NCI-H774 (cell line): ENCODE measurements at regions not wholly inside any gene's neighbourhood (a gene's known extent, or its start where the extent isn't known, plus 50 kb on each side); places are given as distances from the start of the nearest gene placed in this dataset.
A peak's percentile ranks its signal among the peaks of the same experiment; 100 is the strongest.
"Not testable (repeated sequence)": the region's sequence is repeated elsewhere in the genome, so short reads cannot be mapped to it uniquely, and the experiment has no call there.

Experiments
- DNase-seq: peaks from one replicate; lab custom pipeline; 2025; lab: John Stamatoyannopoulos, UW

GRCh38 chr3:81911221-81911620, 149.8 kb upstream of the GBE1 start:
- DNase-seq: no peak

DNA sequence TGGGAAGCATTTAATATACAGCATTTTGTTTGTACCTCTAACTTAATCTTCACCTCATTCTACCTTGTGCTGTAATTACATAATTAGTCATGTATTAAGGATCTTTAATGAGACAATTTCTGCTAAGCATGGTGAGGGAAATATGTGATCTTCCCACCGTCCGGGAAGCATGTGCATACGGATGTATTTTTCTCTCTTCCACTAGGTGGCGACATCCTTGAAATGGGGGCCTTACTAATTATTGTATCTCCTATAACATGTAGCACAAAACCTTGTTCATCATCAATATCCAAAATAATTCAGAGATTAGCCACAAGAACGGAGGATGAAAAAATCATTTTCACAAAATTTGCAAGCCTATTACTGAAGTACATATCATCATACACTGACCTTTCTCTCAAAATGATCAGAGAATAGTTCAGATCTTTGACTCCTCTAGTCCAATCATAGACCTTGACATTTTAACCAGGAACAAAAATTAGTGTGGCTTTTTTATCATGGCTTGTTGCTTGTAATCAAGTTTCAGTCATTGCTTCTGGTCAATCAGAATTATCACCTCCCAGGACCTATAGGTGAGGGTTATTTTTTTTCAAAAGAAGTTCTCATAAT, 148.9 kb upstream of the GBE1 start:
- no peak for DNase-seq

- no peak for DNase-seq
Measured at GRCh38 chr3:81909796-81910195, 148.4 kb upstream of the GBE1 start.

GRCh38 chr3:81908561-81908960, 147.1 kb upstream of the GBE1 start:
- no peak for DNase-seq

DNA sequence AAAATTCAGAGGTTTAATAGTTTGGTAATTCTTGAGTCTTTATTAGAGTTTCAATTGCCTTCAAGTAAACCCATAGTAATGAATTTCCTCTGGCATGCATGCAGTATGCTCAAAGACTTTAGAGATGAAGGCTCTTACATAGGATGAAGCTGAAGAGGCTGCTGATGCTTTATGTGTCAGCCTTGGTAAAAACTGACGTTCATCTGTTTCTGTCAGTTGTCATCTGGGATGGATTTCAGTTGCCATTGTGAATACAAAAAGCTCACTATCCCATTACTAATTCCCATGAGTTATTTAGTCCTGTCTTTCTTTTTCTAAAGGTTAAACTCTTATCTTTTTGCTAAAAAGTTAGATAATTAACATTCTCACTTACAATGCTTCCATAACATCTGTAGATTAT, 136.9 kb upstream of the GBE1 start:
- no peak for DNase-seq

DNA sequence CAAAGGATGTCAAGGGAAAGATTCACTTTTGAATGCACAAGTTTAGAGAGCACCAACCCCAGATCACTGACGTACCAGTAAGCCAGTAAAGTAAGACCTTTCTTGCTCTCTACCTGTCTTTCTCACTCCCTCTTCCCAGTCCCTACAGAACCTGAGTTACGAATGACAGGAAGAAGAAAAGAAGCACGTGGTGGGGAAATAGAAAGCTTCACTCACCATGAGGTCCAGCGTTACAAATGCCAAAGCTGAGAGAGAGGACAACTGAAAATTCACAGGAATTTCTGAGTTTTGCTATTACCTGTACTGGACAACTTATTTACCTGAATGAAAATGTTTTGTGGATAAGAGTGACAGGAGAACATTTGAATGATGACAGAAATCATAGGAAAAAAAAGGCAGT, 133.2 kb upstream of the GBE1 start:
- no peak for DNase-seq

GRCh38 chr3:81891055-81891895, 129.8 kb upstream of the GBE1 start:
- peak; percentile 7 for DNase-seq

DNA sequence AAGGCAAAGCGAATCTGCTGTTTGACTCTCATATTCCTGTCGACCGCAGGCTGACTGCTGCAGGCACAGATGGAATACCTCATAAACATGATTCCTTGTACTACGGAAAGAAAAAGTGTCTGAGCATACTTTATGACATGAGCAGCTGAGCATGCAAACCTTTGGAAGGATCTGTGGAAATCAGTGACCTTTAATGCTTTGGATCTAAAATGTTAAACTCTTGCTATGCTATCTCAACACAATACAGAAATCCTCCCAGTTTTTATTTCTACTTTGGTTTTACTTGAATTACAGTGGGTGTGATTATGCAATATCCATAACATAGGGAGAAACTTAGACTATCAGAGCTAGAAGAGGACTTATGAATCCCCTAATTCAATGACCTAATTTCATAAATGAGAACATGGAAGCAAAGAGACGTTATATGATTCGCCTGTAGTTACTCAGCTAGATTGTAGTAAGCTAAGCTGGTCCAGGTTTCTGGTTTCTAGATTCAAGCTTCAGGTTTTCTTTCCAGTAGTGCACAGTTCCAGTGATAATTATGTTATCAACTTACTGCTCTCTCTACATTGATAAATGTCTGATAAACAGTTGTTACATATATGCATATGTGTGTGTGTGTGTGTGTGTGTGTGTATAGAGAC, 127.6 kb upstream of the GBE1 start:
- no peak for DNase-seq

DNA sequence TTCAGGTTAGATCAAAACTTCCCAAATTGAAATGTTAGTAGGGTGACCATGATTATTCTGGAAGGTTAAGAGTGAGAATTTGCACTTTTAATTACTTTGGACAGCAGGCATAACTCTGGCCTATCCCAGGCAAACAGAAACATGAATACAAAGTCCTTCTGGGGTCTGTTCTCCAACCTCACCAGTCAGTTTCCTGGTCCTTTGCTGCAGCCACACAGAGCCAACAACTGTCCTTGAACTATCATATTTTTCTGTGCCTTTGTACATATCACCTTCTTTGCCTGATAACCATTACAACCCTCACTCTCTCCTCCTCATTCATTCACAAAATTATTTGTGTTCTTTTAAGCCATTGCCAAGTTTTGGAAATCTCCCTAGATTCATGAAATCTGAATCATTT, 126.0 kb upstream of the GBE1 start:
- no peak for DNase-seq

DNA sequence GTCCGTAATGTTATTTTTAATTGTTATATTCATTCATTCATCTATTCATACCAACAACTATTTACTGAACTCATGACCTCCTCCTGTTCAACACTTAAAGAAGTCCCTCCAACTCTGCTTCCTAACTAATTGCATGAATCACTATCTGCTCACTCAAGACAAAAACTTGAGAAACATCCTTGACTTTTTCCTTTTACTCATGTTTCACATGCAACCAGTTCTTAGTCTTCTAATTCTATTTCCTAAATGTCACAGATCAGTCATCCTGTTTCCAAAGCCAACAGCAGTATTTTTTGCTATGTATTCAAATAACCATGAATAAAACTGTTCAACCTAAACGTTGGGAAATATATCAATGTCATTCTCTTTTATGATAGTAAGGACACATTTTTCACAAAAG, 124.6 kb upstream of the GBE1 start:
- no peak for DNase-seq

- DNase-seq: no peak
Measured at GRCh38 chr3:81884791-81885190, 123.3 kb upstream of the GBE1 start.

- DNase-seq: no peak
Measured at GRCh38 chr3:81876826-81877225, 115.4 kb upstream of the GBE1 start.

DNA sequence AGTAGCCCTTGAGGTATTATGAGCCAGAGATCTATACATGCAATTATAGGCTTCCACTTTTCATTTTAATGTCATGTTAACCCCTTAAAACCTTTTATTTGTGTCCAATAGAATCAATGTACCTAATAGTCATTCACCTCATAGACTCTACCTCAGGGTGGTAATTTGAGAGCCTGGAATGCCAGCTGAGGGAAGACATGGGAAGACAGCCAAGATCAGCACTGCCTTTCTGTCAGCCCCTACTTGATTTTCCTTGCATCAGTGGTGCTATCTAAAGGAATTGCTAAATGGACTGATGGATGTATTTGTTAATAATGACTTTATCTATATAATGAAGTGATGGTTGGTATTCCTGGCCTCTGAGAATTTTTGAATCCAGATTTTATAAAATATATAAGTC, 113.3 kb upstream of the GBE1 start:
- DNase-seq: no peak

GRCh38 chr3:81872566-81872965, 111.1 kb upstream of the GBE1 start:
- no peak for DNase-seq

DNA sequence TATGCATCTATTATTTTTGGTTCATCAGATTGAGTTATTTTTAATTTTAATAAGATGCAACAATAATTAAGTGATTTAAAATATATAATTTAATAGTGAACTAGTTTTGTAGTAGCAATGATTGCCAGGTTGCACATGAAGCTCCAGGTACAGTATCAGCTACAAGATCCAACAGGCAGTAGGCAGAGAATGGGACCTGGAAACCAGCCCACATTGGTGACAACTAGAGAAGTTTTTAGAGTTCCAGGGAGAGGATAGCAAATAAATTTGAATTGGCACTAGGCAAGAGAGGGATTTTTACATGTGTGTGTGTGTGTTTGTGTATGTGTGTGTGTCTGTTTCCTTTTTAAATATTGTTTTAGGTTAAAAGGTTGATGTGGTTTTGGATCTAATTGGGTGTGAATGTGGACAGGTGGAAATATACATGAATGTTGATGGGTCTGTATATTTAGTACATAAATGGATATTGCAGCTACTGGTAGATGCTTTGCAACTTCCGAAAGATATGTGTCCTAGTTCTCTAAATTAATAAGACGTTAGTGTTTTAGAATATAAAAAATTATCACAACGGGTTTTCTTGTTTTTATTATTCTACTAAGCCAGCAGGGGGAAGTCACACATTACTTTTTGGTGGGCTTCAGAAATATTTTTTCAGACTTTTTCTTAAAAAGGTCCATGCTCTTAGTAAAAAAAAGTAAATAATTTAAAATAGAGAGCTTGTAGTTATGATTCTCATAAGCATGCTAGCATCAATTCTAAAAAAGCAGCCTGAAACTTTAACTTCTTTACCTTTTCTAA, 110.1 kb upstream of the GBE1 start:
- DNase-seq: no peak

GRCh38 chr3:81869382-81869781, 107.9 kb upstream of the GBE1 start:
- no peak for DNase-seq

GRCh38 chr3:81868597-81868996, 107.2 kb upstream of the GBE1 start:
- no peak for DNase-seq

GRCh38 chr3:81867875-81868274, 106.4 kb upstream of the GBE1 start:
- DNase-seq: no peak

DNA sequence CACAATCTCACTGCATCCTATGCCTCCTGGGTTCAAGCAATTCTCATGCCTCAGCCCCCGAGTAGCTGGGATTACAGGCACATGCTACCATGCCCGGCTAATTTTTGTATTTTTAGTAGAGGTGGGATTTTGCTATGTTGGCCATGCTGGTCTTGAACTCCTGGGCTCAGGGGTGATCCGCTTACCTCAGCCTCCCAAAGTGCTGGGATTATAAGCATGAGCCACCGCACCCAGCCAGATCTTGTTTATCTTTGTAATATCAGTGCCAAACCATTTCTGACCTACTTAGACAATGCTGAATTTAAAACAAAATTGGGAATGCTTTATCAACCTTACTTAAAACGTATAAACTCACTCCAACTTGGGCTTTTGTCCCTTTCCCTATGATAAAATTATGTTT, 103.7 kb upstream of the GBE1 start:
- DNase-seq: not testable (repeated sequence)

- no peak for DNase-seq
Measured at GRCh38 chr3:81864272-81864671, 102.8 kb upstream of the GBE1 start.

- no peak for DNase-seq
Measured at GRCh38 chr3:81863756-81864155, 102.3 kb upstream of the GBE1 start.

DNA sequence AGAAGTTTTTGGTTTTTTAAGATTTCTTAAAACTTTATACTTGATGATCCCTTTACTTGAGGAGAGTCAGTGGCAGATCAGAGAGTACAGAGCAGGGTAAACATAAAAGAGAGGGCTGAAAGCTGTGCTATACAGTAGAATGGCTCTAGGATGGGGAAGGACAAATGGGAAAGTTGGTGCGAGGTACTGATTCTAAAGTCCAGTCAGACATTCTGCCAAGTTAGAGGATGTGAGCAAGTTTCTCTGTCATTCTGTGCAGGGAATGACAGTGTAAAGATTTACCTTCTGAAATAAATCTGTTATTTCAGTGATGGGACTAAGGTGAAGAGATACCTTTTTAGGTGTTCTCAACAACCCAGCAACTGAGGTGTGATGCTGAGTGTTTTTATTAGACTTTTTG, 100.1 kb upstream of the GBE1 start:
- DNase-seq: no peak

GRCh38 chr3:81859524-81859923, 98.1 kb upstream of the GBE1 start:
- no peak for DNase-seq
